ENCODE measurements at regions not wholly inside any gene's neighbourhood (a gene's known extent, or its start where the extent isn't known, plus 50 kb on each side); places are given as distances from the start of the nearest gene placed in this dataset.

- no peak overlapping the region for H3K9ac ChIP-seq (replicated peaks in 1 of 4; ENCODE audit: extremely low read depth in 1 of 4, low read depth in 3 of 4, low read length in 3 of 4)
- no peak overlapping the region for H3K4ac ChIP-seq (replicated peaks; ENCODE audit: insufficient read length, low read depth, low read length)
Observed at GRCh38 chr3:18500322-18500721, 75.2 kb upstream of the SATB1 start.

More at GRCh38 chr3:18500322-18500721, 75.2 kb upstream of the SATB1 start:
- Histone ChIP-seq H3K56ac (replicated peaks; ENCODE audit: insufficient read length, low read depth, low read length) (no peak overlapping the region), H2BK15ac (ENCODE audit: low read length) (no peak overlapping the region), H2BK20ac (ENCODE audit: low read length) (no peak overlapping the region), H3K9me3 (ENCODE audit: insufficient read depth in 2 of 2, low read depth in 1 of 2, low read length in 1 of 2) (no peaks in the 10 kb centered on the region), H3K79me2 (ENCODE audit: control insufficient read depth in 1 of 2, insufficient read depth in 2 of 2, low read length in 2 of 2) (no peaks in the 10 kb centered on the region), H2AK5ac (ENCODE audit: low read depth, low read length) (no peak overlapping the region), H3K4me3 (ENCODE audit: extremely low read depth in 1 of 4, insufficient read depth in 2 of 4, low read depth in 3 of 4, low read length in 4 of 4) (no peak overlapping the region), H3K27me3 (replicated peaks in 1 of 4; ENCODE audit: control insufficient read depth in 3 of 4, extremely low read depth in 1 of 4, insufficient read depth in 3 of 4, low read length in 3 of 4) (no peaks in the 10 kb centered on the region), H3K36me3 (ENCODE audit: control insufficient read depth in 2 of 4, insufficient read depth in 4 of 4, low read length in 3 of 4) (no peaks in the 10 kb centered on the region), H3K4me1 (replicated peaks in 1 of 4; ENCODE audit: control insufficient read depth in 3 of 4, insufficient read depth in 4 of 4, low read length in 3 of 4) (no peaks in the 10 kb centered on the region), H3K18ac (ENCODE audit: extremely low read depth, low read length) (no peak overlapping the region), H2AFZ (ENCODE audit: low read length) (no peak overlapping the region), H2BK5ac (ENCODE audit: low read depth, low read length) (no peak overlapping the region), H3K23ac (ENCODE audit: insufficient read length) (no peak overlapping the region), H4K8ac (ENCODE audit: extremely low read depth, insufficient read depth, low read length) (no peak overlapping the region), H4K91ac (replicated peaks; ENCODE audit: insufficient read length, low read length) (no peak overlapping the region), H3K27ac (ENCODE audit: low read depth, low read length) (no peak overlapping the region), H4K20me1 (replicated peaks in 1 of 2; ENCODE audit: control insufficient read depth in 1 of 2, insufficient read depth in 2 of 2, low read length in 2 of 2) (no peaks in the 10 kb centered on the region), H2BK120ac (replicated peaks; ENCODE audit: low read depth, low read length) (no peak overlapping the region), H3K79me1 (ENCODE audit: low read depth, low read length) (no peaks in the 10 kb centered on the region), H4K5ac (ENCODE audit: insufficient read length, low read depth, low read length) (no peak overlapping the region), H3K23me2 (ENCODE audit: low read depth, low read length) (no peaks in the 10 kb centered on the region), H2BK12ac (ENCODE audit: low read depth, low read length) (no peak overlapping the region), H3K14ac (ENCODE audit: insufficient read length) (no peak overlapping the region), H3K4me2 (ENCODE audit: insufficient read depth in 1 of 2, low read depth in 2 of 2, low read length in 2 of 2) (no peak overlapping the region)
- POLR2A ChIA-PET (ENCODE audit: partially characterized antibody), result no interaction called here
- WGBS, 2 experiments (ENCODE audit: extremely low coverage in 1 of 2, insufficient coverage in 1 of 2, insufficient read length in 1 of 2, insufficient replicate concordance in 2 of 2, low coverage in 1 of 2, low lambda C conversion rate in 2 of 2, missing lambda C conversion rate in 1 of 2), result 82% methylated on average over 2 of the region's 2 CpGs; no CpG with 5 or more reads in 1 of the 2 experiments
- FAIRE-seq (no peak), DNase-seq (ENCODE audit: low read depth in 1 of 2, low spot score in 2 of 2) (no peak)
- TF ChIP-seq CREB1 (IDR thresholded peaks at IDR 0.05) (no peak), USF2 (IDR thresholded peaks at IDR 0.05; ENCODE audit: low read length) (no peak), SRF (IDR thresholded peaks at IDR 0.05; ENCODE audit: low read depth, low read length) (no peak), CHD1 (IDR thresholded peaks at IDR 0.05; ENCODE audit: low read depth, low read length) (no peak), TAF1 (IDR thresholded peaks at IDR 0.05; ENCODE audit: low read depth, low read length) (no peak), JUN (IDR thresholded peaks at IDR 0.05; ENCODE audit: low read depth, low read length) (no peak)
- TF ChIP-seq, protein P1, sequence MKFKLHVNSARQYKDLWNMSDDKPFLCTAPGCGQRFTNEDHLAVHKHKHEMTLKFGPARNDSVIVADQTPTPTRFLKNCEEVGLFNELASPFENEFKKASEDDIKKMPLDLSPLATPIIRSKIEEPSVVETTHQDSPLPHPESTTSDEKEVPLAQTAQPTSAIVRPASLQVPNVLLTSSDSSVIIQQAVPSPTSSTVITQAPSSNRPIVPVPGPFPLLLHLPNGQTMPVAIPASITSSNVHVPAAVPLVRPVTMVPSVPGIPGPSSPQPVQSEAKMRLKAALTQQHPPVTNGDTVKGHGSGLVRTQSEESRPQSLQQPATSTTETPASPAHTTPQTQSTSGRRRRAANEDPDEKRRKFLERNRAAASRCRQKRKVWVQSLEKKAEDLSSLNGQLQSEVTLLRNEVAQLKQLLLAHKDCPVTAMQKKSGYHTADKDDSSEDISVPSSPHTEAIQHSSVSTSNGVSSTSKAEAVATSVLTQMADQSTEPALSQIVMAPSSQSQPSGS (IDR thresholded peaks at IDR 0.05; ENCODE audit: low read length), result no peak
- TF ChIP-seq, protein P2, sequence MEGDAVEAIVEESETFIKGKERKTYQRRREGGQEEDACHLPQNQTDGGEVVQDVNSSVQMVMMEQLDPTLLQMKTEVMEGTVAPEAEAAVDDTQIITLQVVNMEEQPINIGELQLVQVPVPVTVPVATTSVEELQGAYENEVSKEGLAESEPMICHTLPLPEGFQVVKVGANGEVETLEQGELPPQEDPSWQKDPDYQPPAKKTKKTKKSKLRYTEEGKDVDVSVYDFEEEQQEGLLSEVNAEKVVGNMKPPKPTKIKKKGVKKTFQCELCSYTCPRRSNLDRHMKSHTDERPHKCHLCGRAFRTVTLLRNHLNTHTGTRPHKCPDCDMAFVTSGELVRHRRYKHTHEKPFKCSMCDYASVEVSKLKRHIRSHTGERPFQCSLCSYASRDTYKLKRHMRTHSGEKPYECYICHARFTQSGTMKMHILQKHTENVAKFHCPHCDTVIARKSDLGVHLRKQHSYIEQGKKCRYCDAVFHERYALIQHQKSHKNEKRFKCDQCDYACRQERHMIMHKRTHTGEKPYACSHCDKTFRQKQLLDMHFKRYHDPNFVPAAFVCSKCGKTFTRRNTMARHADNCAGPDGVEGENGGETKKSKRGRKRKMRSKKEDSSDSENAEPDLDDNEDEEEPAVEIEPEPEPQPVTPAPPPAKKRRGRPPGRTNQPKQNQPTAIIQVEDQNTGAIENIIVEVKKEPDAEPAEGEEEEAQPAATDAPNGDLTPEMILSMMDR (IDR thresholded peaks at IDR 0.05; ENCODE audit: control extremely low read depth in 1 of 3, insufficient read depth in 1 of 3, low read depth in 1 of 3, low read length in 3 of 3), result no peak
- CTCF ChIA-PET (ENCODE audit: partially characterized antibody), result no interaction called here

Measured in H1 (cell line).